ENCODE measurements at regions not wholly inside any gene's neighbourhood (a gene's known extent, or its start where the extent isn't known, plus 50 kb on each side); places are given as distances from the start of the nearest gene placed in this dataset.

DNA sequence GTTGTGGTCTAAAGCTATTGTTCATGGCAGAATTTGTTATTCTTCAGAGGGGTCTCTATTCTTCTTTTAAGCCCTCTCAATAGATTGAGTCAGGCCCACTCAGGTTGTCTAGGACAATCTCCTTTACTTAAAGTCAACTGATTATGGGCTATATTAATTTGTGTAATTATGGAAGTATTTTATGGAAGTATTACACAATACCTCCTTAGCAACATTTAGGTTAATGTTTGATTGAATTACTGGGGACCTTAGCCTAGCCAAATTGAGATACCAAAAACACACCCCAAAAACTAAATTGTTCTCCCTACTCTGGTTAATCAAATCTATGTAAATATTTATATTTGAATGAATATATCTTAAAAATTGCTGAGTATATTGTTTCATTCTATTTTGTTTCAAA, 347.1 kb upstream of the GRIN3A start:
- Histone ChIP-seq H3K9me3 (ENCODE audit: severe bottlenecking) (no peaks in the 10 kb centered on the region), H3K36me3 (no peaks in the 10 kb centered on the region), H3K27me3 (ENCODE audit: insufficient read depth, low read depth, severe bottlenecking) (no peaks in the 10 kb centered on the region), H3K4me3 (ENCODE audit: low read depth, low read length) (no peak overlapping the region), H3K27ac (no peak overlapping the region)
- DNase-seq, result no peak
- TF ChIP-seq, protein P1, sequence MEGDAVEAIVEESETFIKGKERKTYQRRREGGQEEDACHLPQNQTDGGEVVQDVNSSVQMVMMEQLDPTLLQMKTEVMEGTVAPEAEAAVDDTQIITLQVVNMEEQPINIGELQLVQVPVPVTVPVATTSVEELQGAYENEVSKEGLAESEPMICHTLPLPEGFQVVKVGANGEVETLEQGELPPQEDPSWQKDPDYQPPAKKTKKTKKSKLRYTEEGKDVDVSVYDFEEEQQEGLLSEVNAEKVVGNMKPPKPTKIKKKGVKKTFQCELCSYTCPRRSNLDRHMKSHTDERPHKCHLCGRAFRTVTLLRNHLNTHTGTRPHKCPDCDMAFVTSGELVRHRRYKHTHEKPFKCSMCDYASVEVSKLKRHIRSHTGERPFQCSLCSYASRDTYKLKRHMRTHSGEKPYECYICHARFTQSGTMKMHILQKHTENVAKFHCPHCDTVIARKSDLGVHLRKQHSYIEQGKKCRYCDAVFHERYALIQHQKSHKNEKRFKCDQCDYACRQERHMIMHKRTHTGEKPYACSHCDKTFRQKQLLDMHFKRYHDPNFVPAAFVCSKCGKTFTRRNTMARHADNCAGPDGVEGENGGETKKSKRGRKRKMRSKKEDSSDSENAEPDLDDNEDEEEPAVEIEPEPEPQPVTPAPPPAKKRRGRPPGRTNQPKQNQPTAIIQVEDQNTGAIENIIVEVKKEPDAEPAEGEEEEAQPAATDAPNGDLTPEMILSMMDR (IDR thresholded peaks at IDR 0.05; ENCODE audit: low read depth, low read length), result no peak

DNA sequence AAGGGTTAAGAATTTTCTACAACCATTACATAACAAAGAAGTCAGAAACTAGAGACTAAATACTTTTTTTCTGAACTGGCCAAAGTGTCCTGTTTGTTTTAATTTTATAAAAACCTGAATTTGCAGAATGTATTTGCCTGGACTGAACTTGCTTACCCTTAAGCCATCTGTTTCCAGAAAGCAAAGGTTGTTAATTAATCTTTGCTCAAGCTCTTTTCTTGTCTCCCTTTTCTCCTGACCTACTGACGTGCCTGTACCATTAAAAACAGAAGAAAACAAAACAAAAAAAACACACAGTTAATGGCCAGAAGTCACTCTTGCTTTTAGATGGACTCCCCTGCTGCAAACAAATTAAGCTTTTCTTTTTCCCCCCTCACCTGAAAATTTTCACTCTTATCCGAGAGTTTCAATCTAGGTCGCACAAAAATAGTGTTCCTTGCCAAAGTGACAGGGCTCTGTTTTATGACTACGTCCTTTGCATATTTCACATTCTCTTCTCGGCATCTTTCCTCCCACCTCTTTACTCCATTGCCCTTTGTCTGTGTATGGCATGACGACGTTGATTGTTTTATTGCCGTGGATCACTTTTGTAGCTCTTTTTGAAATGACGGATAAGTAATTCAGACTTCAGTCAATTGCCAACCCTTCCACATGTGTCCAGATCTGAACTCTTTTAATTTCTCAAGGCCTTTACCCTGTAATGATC, 333.8 kb upstream of the GRIN3A start:
- TF ChIP-seq, protein P1 (IDR thresholded peaks at IDR 0.05; ENCODE audit: low read depth, low read length), result no peak

DNA sequence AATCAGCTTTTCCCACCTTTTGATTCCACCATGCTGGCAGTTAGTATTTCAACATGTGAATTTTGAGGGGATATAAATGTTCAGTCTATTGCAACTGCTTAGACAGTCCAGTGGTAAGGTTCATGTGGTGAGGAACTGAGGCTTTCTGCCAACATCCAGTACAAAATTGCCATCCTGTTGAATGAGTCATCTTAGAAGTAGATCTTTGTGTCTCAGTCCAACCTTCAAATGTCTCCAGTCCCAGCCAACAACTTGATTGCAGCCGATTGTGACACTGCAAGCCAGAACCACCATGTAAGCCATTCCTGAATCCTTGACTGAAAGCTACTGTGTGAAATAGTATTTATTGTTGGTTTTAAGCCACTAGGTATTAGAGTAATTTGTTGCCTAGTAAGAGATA, 331.5 kb upstream of the GRIN3A start:
- Histone ChIP-seq H3K9me3 (ENCODE audit: severe bottlenecking) (peaks cover 18% of the 10 kb centered on the region), H3K36me3 (no peaks in the 10 kb centered on the region), H3K4me3 (ENCODE audit: low read depth, low read length) (no peak overlapping the region), H3K27me3 (ENCODE audit: insufficient read depth, low read depth, severe bottlenecking) (no peaks in the 10 kb centered on the region), H3K27ac (no peak overlapping the region)
- no peak for DNase-seq
- TF ChIP-seq, protein P1 (IDR thresholded peaks at IDR 0.05; ENCODE audit: low read depth, low read length), result no peak

More for the DNA sequence above, 333.8 kb upstream of the GRIN3A start:
- Histone ChIP-seq H3K9me3 (ENCODE audit: severe bottlenecking) (peaks cover 4% of the 10 kb centered on the region), H3K36me3 (no peaks in the 10 kb centered on the region), H3K27ac (no peak overlapping the region), H3K27me3 (ENCODE audit: insufficient read depth, low read depth, severe bottlenecking) (no peaks in the 10 kb centered on the region), H3K4me3 (ENCODE audit: low read depth, low read length) (no peak overlapping the region)
- DNase-seq, result no peak

DNA sequence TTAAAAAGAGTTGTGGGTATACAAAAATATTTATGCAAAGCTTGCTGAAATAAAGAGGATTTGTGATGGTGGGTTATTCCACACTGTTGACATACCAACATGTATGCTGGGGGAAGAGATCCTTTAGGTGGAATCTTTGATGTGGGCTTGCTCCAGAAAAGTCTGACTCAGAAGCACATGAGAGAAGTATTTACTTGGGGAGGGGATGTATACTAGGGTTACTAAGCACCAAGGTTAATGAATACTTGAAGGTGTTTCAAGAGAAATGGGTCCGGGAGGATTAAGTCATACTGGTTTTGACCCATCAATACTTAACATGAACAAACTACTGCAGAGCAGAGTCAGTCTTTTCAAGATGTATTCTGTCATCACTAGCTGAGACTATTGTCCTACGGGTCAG, 316.4 kb upstream of the GRIN3A start:
- Histone ChIP-seq H3K4me3 (ENCODE audit: low read depth, low read length) (no peak overlapping the region), H3K36me3 (no peaks in the 10 kb centered on the region), H3K9me3 (ENCODE audit: severe bottlenecking) (no peaks in the 10 kb centered on the region), H3K27ac (no peak overlapping the region), H3K27me3 (ENCODE audit: insufficient read depth, low read depth, severe bottlenecking) (no peaks in the 10 kb centered on the region)
- TF ChIP-seq, protein P1 (IDR thresholded peaks at IDR 0.05; ENCODE audit: low read depth, low read length), result no peak
- DNase-seq, result no peak

DNA sequence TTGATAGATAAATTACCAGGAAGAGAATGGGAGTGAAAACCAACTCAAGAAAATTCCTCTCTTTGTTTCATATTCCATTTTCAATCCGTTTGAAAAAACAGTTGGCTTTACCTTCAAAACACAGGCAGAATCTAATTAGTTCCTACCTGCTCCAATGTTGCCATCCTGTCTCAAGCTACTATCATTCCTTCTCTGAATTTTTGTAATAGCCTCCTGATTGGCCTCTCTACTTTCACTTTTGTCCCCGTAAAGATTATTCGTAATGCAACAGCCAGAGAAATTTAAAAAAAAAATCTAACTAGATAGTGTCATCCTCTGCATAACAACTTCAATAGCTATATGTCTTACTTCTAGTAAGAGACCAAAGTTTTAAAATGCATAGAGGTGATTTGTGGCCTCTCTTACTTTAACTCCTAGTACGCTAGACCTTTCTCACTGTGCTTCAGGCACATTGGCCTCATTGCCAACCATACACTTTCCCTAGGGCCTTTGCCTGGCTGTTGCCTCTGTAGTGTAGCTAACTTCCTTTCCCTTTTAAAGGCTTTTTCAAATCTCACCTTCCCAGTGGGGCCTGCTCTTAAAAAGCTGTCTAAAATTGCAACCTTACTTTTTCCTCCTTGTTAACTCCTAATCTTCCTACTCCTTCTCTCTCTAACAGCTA, 311.3 kb upstream of the GRIN3A start:
- Histone ChIP-seq H3K4me3 (ENCODE audit: low read depth, low read length) (no peak overlapping the region), H3K36me3 (no peaks in the 10 kb centered on the region), H3K9me3 (ENCODE audit: severe bottlenecking) (no peaks in the 10 kb centered on the region), H3K27ac (no peak overlapping the region), H3K27me3 (ENCODE audit: insufficient read depth, low read depth, severe bottlenecking) (no peaks in the 10 kb centered on the region)
- DNase-seq, result no peak
- TF ChIP-seq, protein P1 (IDR thresholded peaks at IDR 0.05; ENCODE audit: low read depth, low read length), result no peak

Measured in WERI-Rb-1 (cell line).